ENCODE measurements at regions not wholly inside any gene's neighbourhood (a gene's known extent, or its start where the extent isn't known, plus 50 kb on each side); places are given as distances from the start of the nearest gene placed in this dataset.

DNA sequence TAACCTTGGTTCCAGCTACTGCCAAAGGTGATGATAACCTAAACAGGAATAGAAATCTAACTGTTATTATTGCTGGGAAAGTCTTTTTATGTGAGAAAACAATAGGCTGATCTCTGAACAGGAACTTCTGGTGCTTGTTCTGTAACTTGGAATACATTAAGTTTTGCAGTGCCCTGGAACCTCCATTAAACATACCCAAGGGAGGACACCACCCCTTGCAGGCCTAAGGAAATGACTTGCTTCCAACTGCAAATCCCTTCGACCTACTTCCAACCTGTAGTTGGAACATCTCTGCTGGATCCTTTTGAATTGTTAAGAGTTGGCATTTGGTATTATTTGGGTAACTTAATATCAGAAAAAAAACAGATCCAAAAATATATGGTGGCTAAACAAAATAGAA is 188.4 kb upstream of the API5 start:
- TF ChIP-seq CTCF (IDR thresholded peaks at IDR 0.05), result no peak
- no peak for TF ChIP-seq POLR2A (IDR thresholded peaks at IDR 0.05)

All from uterus (tissue), 2 donors.